Endothelial cell of umbilical vein (primary cell): ENCODE measurements at regions not wholly inside any gene's neighbourhood (a gene's known extent, or its start where the extent isn't known, plus 50 kb on each side); places are given as distances from the start of the nearest gene placed in this dataset.

Experiments
- BruUV-seq: library from RNA; stranded (reverse); fragments of 400-500 nt; replicated peaks from 2 replicates; lab custom pipeline; 2021; lab: Mats Ljungman, UMichigan
- CTCF ChIA-PET: fragments of 300-600, 350-600 bp; sonication (Branson Sonifier 250); formaldehyde crosslinking; loops from one replicate; lab custom pipeline; 2021; ENCODE audit warnings: antibody characterized with exemption, inconsistent platforms; lab: Charles Lee
- POLR2A ChIA-PET: fragments of 300-600, 350-600 bp; sonication (Branson Sonifier 250); formaldehyde crosslinking; loops from one replicate; lab custom pipeline; 2021; ENCODE audit warnings: antibody characterized with exemption, inconsistent platforms; lab: Charles Lee
- DNase-seq: peaks from one replicate; pipeline ENCODE4 v3.0.0-alpha.2; 2011; ENCODE audit warnings: low read depth, low spot score
- FAIRE-seq: peaks from 2 replicates; lab custom pipeline; 2011; peaks lifted over from hg19 to GRCh38; lab: Jason Lieb, UNC
- H2AFZ ChIP-seq: 2 replicates; pipeline ENCODE4 v1.6.0; 2012; ENCODE audit warnings: low read depth, low read length, control low read depth, inconsistent platforms
- H3K27ac ChIP-seq: 2 replicates; pipeline ENCODE4 v1.5.1; 2011; ENCODE audit warnings: low read depth, mild to moderate bottlenecking, control low read depth, low read length, moderate library complexity; ENCODE audit not compliant: insufficient read depth
- H3K27me3 ChIP-seq, 2 experiments: 2 replicates each; pipeline versions ENCODE4 v1.6.0 to v1.6.1; 2011; ENCODE audit warnings: low read length in 2 of 2, mixed read lengths in 1 of 2; ENCODE audit not compliant: control insufficient read depth in 2 of 2, insufficient read depth in 2 of 2
- H3K36me3 ChIP-seq, 2 experiments: 2 replicates in 1 of 2; 3 replicates in 1 of 2; pipeline ENCODE4 v1.5.1; 2011; ENCODE audit warnings: low read length in 2 of 2, mild to moderate bottlenecking in 1 of 2, moderate library complexity in 1 of 2; ENCODE audit not compliant: control insufficient read depth in 2 of 2, insufficient read depth in 2 of 2; ENCODE audit errors: extremely low read depth in 1 of 2
- H3K4me1 ChIP-seq: 3 replicates; pipeline ENCODE4 v1.5.1; 2011; ENCODE audit warnings: mild to moderate bottlenecking, low read length; ENCODE audit not compliant: control insufficient read depth, insufficient read depth; ENCODE audit errors: extremely low read depth
- H3K4me2 ChIP-seq: 2 replicates; pipeline ENCODE4 v1.6.1; 2011; ENCODE audit warnings: low read length, control low read depth, mixed read lengths; ENCODE audit not compliant: insufficient read depth
- H3K4me3 ChIP-seq, 3 experiments: fragments of 200-600 bp in 1 of 3; sonication (generic), shearing (Covaris generic) in 1 of 3; replicated peaks in 1 of 3; 2 replicates each; pipeline ENCODE4 v1.5.1; 2011 to 2016; ENCODE audit warnings: control low read depth in 3 of 3, low read length in 3 of 3, mild to moderate bottlenecking in 2 of 3, inconsistent platforms in 1 of 3, low read depth in 1 of 3, moderate library complexity in 1 of 3; ENCODE audit not compliant: insufficient read depth in 1 of 3
- H3K79me2 ChIP-seq: 2 replicates; pipeline ENCODE4 v1.6.0; 2012; ENCODE audit warnings: low read length, inconsistent platforms; ENCODE audit not compliant: control insufficient read depth, insufficient read depth
- H3K9ac ChIP-seq: replicated peaks from 2 replicates; pipeline ENCODE3; 2011; ENCODE audit warnings: low read length, control low read depth; ENCODE audit not compliant: insufficient read depth; ENCODE audit errors: extremely low read depth
- H3K9me1 ChIP-seq: replicated peaks from 3 replicates; pipeline ENCODE4 v1.6.0; 2011; ENCODE audit warnings: mild to moderate bottlenecking, low read length; ENCODE audit not compliant: control insufficient read depth, insufficient read depth; ENCODE audit errors: extremely low read depth
- H3K9me3 ChIP-seq: replicated peaks from 2 replicates; pipeline ENCODE4 v1.5.1; 2012; ENCODE audit warnings: low read length, inconsistent platforms; ENCODE audit not compliant: control insufficient read depth, insufficient read depth
- H4K20me1 ChIP-seq: replicated peaks from 2 replicates; pipeline ENCODE3; 2011; ENCODE audit warnings: mild to moderate bottlenecking, low read length; ENCODE audit not compliant: control insufficient read depth, insufficient read depth; ENCODE audit errors: extremely low read depth
- CTCF ChIP-seq, 2 donors: IDR thresholded peaks; 1 replicate in 1 of 2; 2 replicates in 1 of 2; pipeline ENCODE4 v1.5.1; 2011; ENCODE audit warnings: low read length in 2 of 2, mild to moderate bottlenecking in 2 of 2, moderate library complexity in 2 of 2, control low read depth in 1 of 2, inconsistent platforms in 1 of 2, low read depth in 1 of 2; ENCODE audit not compliant: insufficient read depth in 1 of 2; ENCODE audit errors: extremely low read depth in 1 of 2
- MYC ChIP-seq: IDR thresholded peaks from one replicate; pipeline ENCODE4 v1.6.1; 2011; ENCODE audit warnings: mild to moderate bottlenecking, low read depth, low read length
- POLR2AphosphoS5 ChIP-seq: IDR thresholded peaks from 2 replicates; pipeline ENCODE4 v1.6.1; 2012; ENCODE audit warnings: low read depth, mild to moderate bottlenecking, control low read depth, low read length, moderate library complexity; ENCODE audit not compliant: insufficient read depth
- dilution Hi-C: fragments of 300-500 bp; cut with MboI; formaldehyde crosslinking; loops from one replicate; pipeline ENCODE4 v1.15.0; 2019; ENCODE audit warnings: low sequenced_read_pairs; ENCODE audit not compliant: extremely low pct_ligation_motif_present
- intact Hi-C: fragments of 100-400 bp; cut with micrococcal nuclease; formaldehyde crosslinking; loops from one replicate; pipeline ENCODE4 v1.10.0; 2022

DNA sequence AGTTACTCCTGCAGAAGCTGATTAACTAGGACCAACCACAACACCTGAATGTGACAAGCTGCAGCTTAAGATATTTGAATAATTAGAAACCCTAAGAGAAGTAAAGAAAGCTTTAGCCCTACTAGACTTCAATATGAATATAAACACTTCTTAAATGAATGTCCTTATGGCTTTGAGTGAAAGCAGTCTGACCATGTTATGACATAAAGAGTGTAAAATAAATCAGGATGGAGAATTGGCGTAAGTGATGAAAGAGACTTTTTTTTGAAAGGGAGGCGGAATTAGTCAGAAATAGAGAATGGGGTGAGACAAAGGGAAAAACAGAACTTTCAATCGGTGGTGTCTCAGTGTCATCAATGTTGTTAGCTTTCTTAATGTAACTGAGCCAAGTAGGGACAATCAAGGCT lies 117.2 kb upstream of the MAGEB16 start:
- intact Hi-C loops (no loop called here), dilution Hi-C loops (no loop called here)
- Histone ChIP-seq H3K36me3 (no peaks in the 10 kb centered on the region), H3K27me3 (no peaks in the 10 kb centered on the region), H3K79me2 (no peaks in the 10 kb centered on the region), H4K20me1 (no peaks in the 10 kb centered on the region), H2AFZ (no peak overlapping the region), H3K27ac (no peak overlapping the region), H3K4me3 (no peak overlapping the region), H3K9me1 (no peaks in the 10 kb centered on the region), H3K9ac (no peak overlapping the region), H3K4me1 (no peaks in the 10 kb centered on the region), H3K4me2 (no peak overlapping the region), H3K9me3 (no peaks in the 10 kb centered on the region)
- BruUV-seq, result no TSS peak
- no peak for DNase-seq
- TF ChIP-seq CTCF (IDR thresholded peaks at IDR 0.05; ENCODE audit: extremely low read depth in 1 of 2, insufficient read depth in 1 of 2, low read depth in 1 of 2, low read length in 2 of 2), result no peak
- POLR2A ChIA-PET, result no interaction called here
- no peak for FAIRE-seq
- CTCF ChIA-PET, result no interaction called here

GRCh38 chrX:35682476-35682875 lies 115.7 kb upstream of the MAGEB16 start:
- ChIA-PET CTCF (no interaction called here), POLR2A (no interaction called here)
- Histone ChIP-seq H3K9ac (no peak overlapping the region), H3K27ac (no peak overlapping the region), H3K36me3 (no peaks in the 10 kb centered on the region), H3K4me2 (no peak overlapping the region), H4K20me1 (no peaks in the 10 kb centered on the region), H2AFZ (no peak overlapping the region), H3K9me3 (no peaks in the 10 kb centered on the region), H3K9me1 (no peaks in the 10 kb centered on the region), H3K4me1 (no peaks in the 10 kb centered on the region), H3K4me3 (no peak overlapping the region), H3K79me2 (no peaks in the 10 kb centered on the region), H3K27me3 (no peaks in the 10 kb centered on the region)
- no peak for TF ChIP-seq POLR2AphosphoS5
- TF ChIP-seq MYC, result no peak
- intact Hi-C loops, result no loop called here
- dilution Hi-C loops, result no loop called here
- BruUV-seq, result no TSS peak
- DNase-seq, result no peak
- FAIRE-seq, result no peak
